Posterior vena cava (tissue), 2 donors: ENCODE measurements at regions not wholly inside any gene's neighbourhood (a gene's known extent, or its start where the extent isn't known, plus 50 kb on each side); places are given as distances from the start of the nearest gene placed in this dataset.

Source experiments
- DNase-seq: peaks from one replicate; pipeline ENCODE4 v3.0.0-alpha.2; 2020; ENCODE audit warnings: low spot score
- intact Hi-C, 2 donors: fragments of 100-400 bp; cut with DNase I; formaldehyde crosslinking; loops; one replicate each; pipeline versions ENCODE4 v1.14.1 to v1.14.2; 2022 to 2023
- donor health status: DM: yes; HTN: yes; CAD: no.
- donor health status: DM: yes; HTN: yes; CAD: no.

DNA sequence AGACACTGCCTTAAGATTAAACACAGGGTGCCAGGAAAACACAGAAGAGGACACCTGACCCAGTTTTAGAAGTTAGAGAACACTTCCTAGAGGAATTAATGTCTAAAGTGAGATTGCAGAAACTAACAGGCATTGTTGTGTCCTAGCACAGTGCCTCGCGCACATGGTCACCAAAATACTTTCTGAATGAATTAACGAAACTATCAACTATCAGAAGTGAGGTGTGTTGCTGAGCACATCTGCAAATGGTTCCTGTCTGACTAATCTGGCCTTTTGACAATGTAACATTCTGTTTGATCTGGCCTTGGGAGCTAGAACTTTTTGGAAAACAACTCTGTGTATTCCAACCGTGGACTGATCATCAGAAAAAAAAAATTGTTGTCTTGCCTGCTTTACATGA is 556.8 kb upstream of the LCORL start:
- DNase-seq = no peak
- intact Hi-C loops = no loop called here

DNA sequence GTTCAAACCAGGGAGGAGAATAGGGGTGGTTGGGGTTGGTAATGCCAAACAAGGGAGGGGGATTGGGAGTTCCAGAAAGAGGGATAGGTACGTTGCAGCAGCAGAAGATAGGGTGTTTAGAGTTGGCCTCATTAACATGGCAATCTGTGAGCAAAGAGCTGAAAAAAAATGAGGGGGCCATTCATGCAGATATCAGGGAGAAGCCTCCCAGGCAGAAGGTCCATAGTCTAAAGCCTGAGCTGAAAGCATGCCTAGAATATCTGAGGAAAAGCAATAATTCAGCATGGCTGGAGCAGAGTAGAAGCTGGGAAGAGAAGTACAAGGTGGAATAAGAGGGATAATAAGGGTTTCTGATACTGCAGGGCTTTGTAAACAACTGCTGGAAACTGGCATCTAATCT is 550.9 kb upstream of the LCORL start:
- intact Hi-C loops = no loop called here
- no peak for DNase-seq

DNA sequence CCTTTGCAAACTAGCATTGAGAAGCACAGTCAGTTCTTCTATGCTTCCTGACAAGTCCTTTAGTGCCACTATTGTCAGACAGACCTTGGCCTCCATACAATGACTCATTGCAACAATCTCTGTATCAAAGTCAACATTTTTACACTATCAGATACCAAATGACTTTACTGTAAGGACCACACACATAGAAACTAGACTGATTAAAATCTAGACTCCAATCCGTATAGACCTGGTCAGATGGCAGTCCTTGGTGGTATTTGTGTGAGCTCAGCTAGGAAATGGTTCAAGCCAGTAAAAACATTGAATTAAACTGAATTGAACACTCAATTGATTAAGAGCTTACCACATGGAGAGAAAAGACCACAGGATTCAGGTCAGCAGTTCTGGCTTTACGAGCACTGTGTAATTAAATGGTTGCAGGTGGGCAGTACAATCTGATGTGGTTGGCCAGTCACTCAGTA is 549.8 kb upstream of the LCORL start:
- DNase-seq = no peak
- intact Hi-C loops = no loop called here

DNA sequence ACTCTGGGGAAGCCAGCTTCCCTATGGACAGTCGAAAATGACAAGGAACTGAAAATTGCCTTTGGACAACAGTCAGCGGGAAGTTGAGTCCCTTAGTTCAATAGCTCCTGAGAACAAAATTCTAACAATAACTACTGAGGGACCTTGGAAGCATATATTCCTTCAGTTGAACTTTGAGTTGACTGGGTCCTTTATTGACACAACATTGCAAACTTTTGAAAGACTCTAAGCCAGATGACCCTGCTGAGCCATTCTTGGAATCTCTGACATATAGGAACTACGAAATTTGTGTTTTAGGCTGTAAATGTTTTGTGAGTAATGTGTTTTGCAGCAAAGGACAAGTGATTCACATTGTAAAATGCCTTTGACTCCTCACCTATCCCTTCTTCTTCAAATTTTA is 548.8 kb upstream of the LCORL start:
- intact Hi-C loops = no loop called here
- DNase-seq = no peak

DNA sequence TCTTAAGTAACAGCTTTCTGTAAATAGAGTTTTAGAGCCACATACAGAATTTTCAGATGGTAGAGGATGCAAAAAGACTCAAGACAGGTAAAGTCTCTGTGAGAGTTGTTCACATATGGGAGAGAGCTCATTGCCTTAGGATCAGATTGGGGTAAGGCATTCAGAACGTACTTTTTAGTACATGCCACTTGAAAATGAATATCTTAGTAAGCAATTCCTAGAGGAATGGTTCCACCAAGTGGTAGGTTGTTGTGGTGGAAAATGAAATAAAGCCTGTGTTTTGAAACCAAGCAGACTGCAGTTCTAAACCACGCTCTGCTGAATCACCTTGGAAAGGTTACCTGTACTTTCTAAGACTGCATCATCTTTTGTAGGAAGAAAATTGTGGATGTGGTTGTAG is 547.0 kb upstream of the LCORL start:
- intact Hi-C loops = no loop called here
- DNase-seq = no peak

DNA sequence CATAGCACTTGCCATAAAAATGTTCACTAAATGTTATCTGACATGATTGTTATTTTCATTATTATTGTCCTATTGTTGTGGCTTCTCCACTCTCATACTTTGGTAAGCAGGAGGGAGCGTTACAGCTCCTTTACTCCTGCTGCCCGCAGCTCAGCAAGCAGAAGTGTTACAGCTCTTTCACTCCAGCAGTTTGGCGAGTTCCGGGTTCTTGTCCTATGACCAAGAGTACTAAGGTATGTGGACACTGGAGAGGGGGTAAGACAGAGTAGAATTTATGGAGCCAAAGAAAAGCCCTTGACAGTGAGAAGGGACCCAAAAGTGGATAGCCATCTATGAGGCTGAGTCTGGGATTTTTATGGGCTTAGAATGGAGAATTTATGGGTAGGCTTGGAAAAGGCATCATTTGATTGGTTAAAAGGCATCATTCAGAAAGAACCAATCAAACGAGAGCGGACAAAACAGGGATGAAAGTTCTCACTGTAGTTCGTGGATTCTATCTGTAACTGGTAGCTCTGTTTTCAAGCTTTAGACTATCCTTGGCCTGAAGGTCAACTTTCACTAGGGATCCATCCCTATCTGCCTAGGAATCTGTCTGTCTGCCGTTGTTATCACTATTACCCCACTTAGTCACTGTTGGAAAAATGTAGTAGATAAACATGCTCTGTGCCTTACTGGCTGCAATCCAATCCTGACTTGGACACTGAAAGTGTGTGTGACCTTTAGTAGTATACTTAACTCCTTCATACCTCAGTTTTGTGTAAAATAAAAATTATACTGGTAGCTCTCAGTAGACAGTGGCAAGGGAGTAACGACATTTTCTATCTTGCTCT is 545.6 kb upstream of the LCORL start:
- intact Hi-C loops = no loop called here

DNA sequence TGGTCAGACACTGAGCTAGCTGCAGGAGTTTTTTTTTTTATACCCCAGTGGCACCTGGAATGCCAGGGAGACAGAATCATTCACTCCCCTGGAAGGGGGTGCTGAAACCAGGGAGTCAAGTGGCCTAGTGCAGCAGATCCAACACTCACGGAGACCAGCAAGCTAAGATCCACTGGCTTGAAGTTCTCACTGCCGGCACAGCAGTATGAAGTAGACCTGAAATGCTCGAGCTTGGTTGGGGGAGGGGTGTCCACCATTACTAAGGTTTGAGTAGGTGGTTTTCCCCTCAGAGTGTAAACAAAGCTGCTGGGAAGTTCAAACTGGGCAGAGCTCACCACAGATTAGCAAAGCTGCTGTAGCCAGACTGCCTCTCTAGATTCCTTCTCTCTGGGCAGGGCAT is 537.9 kb upstream of the LCORL start:
- DNase-seq = no peak
- intact Hi-C loops = no loop called here

More for the DNA sequence above, 545.6 kb upstream of the LCORL start:
- no peak for DNase-seq

DNA sequence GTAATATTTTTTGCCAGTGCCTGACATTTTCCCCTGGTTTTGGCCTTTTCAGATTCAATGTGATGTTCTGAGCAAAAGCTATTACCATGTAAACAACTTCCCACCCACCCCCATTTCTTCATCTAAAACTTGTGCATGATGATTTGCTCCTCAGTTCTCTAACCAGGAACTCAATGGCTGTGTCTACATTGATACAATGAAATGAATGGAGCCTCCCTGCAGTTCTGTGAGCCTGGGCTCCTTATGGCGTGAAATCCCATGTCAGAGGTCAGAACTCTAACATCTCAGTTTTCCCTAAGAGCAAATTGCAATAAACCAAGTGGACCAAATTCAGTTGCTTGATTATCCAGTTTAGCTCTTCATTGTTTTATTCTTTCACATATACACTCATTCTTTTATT is 534.8 kb upstream of the LCORL start:
- no peak for DNase-seq
- intact Hi-C loops = no loop called here

DNA sequence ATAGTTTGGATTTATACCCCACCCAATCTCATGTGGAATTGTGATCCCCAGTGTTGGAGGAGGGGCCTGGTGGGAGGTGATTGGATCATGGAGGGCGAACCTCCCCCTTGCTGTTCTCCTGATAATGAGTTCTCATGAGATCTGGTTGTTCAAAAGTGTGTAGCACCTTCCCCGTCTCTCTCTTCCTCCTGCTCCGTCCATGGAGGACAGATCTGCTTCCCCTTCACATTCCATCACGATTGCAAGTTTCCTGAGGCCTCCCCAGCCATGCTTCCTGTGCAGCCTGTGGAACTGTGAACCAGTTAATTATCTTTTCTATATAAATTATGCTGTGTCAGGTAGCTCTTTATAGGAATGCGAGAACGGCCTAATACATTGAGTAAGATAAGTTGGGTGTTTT is 518.8 kb upstream of the LCORL start:
- intact Hi-C loops = no loop called here
- DNase-seq = no peak

DNA sequence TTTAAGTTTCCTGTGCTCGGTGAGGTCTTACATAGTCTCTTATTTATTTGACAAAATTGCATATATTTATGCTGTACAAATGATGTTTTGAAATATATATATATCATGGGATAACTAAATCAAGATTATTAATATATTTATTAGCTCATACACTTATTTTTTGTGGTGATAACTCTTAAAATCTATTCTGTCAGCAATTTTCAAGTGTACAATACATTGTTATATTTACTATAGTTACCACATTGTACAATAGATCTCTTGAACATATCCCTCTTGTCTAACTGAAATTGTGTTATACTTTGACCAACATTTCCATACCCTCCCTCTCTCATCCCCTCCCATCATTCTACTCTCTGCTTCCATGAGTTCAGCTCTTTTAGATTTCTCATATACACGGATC is 516.6 kb upstream of the LCORL start:
- intact Hi-C loops = no loop called here

DNA sequence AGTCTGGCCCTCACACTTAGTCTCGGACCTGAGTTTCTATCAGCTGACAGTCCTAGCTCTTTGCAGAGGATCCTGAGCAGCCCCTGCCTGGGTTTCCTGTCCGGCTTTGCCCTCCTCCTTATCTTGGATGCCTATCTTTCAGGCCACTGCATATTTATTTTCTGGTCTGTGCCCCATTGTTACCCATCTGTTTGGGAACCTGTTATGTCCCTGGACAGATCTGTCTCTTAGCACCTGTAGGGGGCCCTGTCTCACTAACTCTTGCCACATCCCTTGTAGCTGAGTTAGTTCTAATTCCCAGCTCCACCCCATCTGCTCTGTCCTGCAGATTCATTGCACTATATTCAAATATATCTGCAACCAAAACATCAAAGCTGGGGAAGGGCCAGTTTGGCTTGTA is 514.9 kb upstream of the LCORL start:
- intact Hi-C loops = no loop called here
- DNase-seq = no peak

More for the DNA sequence above, 516.6 kb upstream of the LCORL start:
- DNase-seq = no peak

DNA sequence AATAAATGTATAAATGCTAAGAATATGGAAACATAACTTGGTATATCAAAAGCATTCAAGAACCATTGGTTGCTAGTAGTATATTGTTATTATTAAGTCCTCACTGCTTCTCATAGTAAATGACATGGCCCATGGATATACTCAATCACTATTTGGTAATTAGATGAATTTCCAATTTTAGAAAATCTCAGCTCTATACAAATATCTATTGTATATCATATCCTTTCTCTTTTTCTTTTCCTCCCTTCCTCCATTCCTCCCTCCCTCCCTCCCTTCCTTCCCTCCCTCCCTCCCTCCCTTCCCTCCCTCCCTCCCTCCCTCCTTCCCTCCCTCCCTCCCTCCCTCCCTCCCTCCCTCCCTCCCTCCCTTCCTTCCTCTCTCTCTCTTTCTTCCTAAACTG is 514.4 kb upstream of the LCORL start:
- DNase-seq = no peak
- intact Hi-C loops = no loop called here

DNA sequence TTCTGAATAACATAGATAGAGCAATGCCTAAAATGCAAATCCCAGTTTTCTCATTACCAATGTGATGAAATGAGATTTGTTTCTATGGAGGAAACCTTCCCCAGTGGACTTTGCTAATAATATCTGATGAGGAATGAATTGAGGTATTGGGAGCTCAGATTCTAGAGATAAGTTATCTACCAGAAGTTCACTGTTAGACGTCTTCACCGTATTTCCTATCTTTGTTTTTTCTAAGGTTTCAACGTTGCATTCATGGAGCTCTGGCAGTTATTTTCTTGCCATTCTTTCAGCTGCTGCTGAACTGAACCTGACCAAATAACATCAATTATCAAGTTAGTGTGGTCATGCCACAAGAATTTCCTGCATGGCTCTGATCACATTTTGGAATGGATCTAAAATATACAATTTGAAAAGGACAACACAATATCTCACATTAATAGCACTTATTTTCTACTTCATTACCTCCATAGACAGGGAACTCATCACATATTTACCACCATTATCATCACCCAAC is 511.8 kb upstream of the LCORL start:
- no peak for DNase-seq
- intact Hi-C loops = no loop called here

DNA sequence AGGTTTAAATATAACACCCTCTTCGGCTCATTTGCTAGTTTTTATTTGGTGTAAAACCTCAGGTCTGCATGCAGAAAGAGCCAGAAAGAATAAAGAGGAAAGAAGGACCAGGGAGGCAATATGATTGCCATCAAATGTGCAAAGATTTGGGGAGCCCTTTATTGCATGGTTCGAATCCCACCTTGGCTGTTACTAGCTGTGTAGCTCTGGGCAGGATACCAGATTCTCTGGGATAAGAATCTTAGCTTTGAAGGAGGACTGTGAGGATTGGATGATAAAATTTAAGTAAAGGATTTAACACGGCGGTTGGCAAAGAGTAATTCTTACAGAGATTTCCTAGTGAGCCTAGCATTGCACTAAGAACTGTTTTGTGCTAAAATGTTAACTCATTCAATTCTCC is 510.2 kb upstream of the LCORL start:
- intact Hi-C loops = no loop called here
- no peak for DNase-seq

DNA sequence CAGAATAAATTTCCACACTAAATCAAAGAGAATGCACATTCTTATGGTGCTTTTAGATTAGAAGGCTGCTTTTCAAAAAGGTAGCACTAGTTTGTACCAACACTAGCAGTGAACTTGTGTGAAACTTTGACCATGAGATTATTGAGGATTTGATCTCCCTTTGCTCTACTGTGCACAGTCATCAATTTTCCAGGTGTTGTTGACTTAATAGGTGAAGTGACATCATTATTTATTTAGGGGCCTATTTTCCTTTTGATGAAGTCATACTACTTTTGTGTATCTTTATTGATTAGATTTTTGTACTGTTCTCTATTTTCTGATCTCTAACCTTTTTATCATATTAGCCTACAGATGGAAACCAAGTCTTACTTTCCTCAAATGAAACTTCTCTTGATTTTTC is 507.9 kb upstream of the LCORL start:
- intact Hi-C loops = no loop called here

DNA sequence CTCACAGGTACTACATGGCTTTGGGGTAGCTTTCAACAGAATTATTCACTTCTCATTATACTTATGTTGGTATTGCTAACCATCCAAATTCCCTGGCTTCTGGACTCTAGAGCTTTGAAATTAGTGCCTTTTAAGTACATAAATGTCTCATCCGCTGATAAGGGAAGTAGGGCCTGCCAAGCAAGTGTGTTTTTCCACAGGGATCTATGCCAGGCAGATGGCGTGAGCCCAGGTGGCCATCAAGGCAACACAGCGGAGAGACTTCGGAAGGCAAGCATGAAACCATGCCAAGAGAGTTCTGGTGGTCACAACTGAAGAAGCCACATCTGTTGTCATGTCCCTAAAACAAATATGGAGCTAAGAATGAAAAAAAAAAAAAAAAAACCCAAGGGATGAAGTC is 503.1 kb upstream of the LCORL start:
- intact Hi-C loops = no loop called here
- no peak for DNase-seq

More for the DNA sequence above, 507.9 kb upstream of the LCORL start:
- no peak for DNase-seq

DNA sequence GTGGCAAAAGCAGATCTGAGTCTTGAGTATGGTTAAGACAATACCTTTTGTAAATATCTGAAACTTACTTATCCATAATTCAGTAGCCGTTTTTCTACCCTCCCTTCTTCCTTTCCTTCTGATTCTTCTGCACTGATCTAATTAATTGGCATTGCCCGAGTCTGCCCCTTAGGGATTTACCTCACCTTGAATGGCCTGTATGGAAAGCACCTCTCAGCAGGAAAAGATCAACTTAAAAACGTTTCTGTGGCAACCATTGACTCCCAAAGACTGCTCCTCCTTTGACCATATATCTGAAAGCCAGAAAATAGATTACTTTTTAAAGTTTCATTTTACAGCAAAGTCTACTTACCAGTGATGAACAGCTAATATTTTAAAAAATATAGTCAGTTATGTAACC is 496.5 kb upstream of the LCORL start:
- intact Hi-C loops = no loop called here
- DNase-seq = no peak

DNA sequence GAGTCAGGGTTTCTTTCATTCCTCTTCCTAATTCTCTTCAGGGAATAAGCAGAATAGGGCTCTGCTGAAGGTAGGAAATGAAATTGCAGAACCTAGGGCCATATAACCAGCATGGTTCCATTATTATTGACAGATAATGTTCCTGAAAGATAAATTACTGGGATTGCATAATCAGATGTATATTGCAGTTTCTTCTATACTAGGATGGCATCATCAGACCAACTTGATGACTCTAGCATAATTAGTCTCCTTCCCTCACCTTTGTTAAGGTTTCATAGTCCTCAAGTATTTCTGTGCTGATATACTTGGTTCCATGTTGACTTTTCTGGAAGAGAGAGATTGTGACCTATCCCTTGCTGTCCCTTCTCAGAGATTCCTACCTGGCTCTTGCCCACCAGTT is 492.3 kb upstream of the LCORL start:
- intact Hi-C loops = no loop called here
- DNase-seq = no peak

DNA sequence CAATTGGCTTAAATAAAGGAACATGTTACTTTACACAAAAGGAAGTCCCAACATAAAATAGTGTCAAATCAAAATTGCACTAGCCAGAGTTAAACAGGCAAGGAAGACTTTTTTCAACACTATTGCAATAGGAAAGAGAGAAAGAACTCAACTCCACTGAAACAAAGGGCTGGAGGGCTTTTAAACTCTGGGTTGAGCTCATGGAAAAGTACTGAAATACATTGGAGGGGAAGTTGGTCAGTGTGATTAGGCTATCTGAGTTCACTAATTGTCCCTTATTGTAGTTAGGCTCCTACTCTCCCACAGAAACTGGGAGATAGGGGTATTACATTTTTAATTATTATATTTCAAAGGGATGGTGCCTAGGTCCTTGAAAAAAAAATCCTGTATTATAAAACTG is 491.2 kb upstream of the LCORL start:
- no peak for DNase-seq
- intact Hi-C loops = no loop called here

DNA sequence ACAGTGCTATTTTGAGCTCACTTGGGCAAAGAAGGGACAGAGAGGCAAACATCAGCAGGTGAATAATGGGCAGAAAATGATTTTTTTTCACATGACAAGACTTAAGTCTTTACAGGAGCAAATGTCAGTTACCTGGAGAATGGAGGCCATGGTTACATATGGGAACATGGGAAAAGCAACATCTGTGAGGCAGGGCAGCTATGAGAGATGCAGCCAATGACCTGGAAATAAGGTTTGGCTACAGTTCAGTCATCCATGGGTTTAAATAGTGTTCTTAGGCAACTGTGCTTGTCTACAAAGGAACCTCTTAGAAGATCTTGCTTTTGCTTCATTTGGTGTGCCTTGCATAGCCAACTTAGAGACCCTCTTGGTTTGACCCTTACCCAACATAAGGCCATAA is 490.2 kb upstream of the LCORL start:
- DNase-seq = no peak
- intact Hi-C loops = no loop called here

DNA sequence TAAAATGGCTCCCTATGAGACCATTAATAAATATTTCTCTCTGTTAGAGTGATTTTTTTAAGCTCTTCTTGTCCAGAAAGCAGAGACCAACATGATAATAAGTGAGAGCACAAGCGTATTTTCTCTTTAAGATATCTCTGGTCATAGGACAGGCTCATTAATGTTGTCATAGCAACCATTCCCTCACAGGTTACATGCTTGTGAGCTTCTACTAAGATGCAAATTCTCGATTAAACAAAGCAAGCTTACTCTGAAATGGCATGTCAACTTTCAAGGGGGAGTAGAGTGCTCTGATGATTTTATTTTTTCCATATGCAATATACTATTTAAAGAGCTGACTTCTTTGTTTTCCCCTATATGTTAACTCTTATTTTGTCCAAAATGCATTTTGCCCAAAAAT is 487.2 kb upstream of the LCORL start:
- intact Hi-C loops = no loop called here
- no peak for DNase-seq
